Left lung (tissue), 4 donors: ENCODE measurements at regions not wholly inside any gene's neighbourhood (a gene's known extent, or its start where the extent isn't known, plus 50 kb on each side); places are given as distances from the start of the nearest gene placed in this dataset.
"Not testable (repeated sequence)": the region's sequence is repeated elsewhere in the genome, so short reads cannot be mapped to it uniquely, and the experiment has no call there.

Source experiments
- ATAC-seq: fragments of 200-7000 bp; cut with Tn5 transposase; one replicate; pipeline ENCODE4 v1.9.1; 2020; ENCODE audit warnings: moderate library complexity
- DNase-seq, 4 donors: peaks; one replicate each; pipeline ENCODE4 v3.0.0-alpha.2; 2013 to 2020
- H3K27ac ChIP-seq, 2 donors: fragments of 200-600 bp; sonication (generic) in 1 of 2; one replicate each; pipeline versions ENCODE4 v1.5.0 to v1.8.0; 2020 to 2021
- H3K27me3 ChIP-seq, 2 donors: fragments of 200-600 bp; sonication (generic) in 1 of 2; one replicate each; pipeline versions ENCODE4 v1.5.0 to v1.8.0; 2020 to 2021
- H3K36me3 ChIP-seq, 2 donors: fragments of 200-600 bp; sonication (generic) in 1 of 2; one replicate each; pipeline versions ENCODE4 v1.5.0 to v1.8.0; 2020 to 2021
- H3K4me1 ChIP-seq, 2 donors: fragments of 200-600 bp; one replicate each; pipeline ENCODE4 v1.8.0; 2021
- H3K4me3 ChIP-seq, 2 donors: fragments of 200-600 bp; sonication (generic) in 1 of 2; one replicate each; pipeline versions ENCODE4 v1.5.0 to v1.8.0; 2020 to 2021; ENCODE audit warnings: mild to moderate bottlenecking in 1 of 2
- H3K9me3 ChIP-seq, 2 donors: fragments of 200-600 bp; sonication (generic) in 1 of 2; one replicate each; pipeline versions ENCODE4 v1.5.0 to v1.8.0; 2020 to 2021
- intact Hi-C, 2 donors: fragments of 100-400 bp; cut with DNase I; formaldehyde crosslinking; loops; one replicate each; pipeline versions ENCODE4 v1.11.2 to v1.14.2; 2022
- TF ChIP-seq, protein P1 (sequence below), 2 donors: fragments of 200-600 bp; sonication (generic) in 1 of 2; IDR thresholded peaks; one replicate each; pipeline versions ENCODE4 v1.5.0 to v1.8.0; 2021; ENCODE audit warnings: antibody characterized with exemption in 2 of 2
- donor health status: DM: no; HTN: yes; CAD: no.
- donor health status: DM: no; HTN: no; CAD: no.

- Histone ChIP-seq H3K27ac (no peak overlapping the region), H3K4me3 (no peak overlapping the region), H3K4me1 (no peaks in the 10 kb centered on the region), H3K36me3 (no peaks in the 10 kb centered on the region), H3K9me3 (peaks cover 0 to 25% of the 10 kb centered on the region in 2 donors), H3K27me3 (no peaks in the 10 kb centered on the region)
- TF ChIP-seq, protein P1, sequence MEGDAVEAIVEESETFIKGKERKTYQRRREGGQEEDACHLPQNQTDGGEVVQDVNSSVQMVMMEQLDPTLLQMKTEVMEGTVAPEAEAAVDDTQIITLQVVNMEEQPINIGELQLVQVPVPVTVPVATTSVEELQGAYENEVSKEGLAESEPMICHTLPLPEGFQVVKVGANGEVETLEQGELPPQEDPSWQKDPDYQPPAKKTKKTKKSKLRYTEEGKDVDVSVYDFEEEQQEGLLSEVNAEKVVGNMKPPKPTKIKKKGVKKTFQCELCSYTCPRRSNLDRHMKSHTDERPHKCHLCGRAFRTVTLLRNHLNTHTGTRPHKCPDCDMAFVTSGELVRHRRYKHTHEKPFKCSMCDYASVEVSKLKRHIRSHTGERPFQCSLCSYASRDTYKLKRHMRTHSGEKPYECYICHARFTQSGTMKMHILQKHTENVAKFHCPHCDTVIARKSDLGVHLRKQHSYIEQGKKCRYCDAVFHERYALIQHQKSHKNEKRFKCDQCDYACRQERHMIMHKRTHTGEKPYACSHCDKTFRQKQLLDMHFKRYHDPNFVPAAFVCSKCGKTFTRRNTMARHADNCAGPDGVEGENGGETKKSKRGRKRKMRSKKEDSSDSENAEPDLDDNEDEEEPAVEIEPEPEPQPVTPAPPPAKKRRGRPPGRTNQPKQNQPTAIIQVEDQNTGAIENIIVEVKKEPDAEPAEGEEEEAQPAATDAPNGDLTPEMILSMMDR (IDR thresholded peaks at IDR 0.05) = no peak
- DNase-seq (no peak), ATAC-seq (no peak)
- intact Hi-C loops = no loop called here
Observed at GRCh38 chr12:47437570-47437969, 268.3 kb downstream of the RPAP3 start.

GRCh38 chr12:47433876-47434275, 272.0 kb downstream of the RPAP3 start:
- ATAC-seq (no peak), DNase-seq (no peak)
- peaks cover 0 to 14% of the 10 kb centered on the region in 2 donors for H3K9me3 ChIP-seq
- TF ChIP-seq, protein P1 (IDR thresholded peaks at IDR 0.05) = no peak
- H3K27ac ChIP-seq = no peak overlapping the region
- intact Hi-C loops = no loop called here
- no peaks in the 10 kb centered on the region for H3K36me3 ChIP-seq
- no peaks in the 10 kb centered on the region for H3K4me1 ChIP-seq
- H3K4me3 ChIP-seq = no peak overlapping the region
- H3K27me3 ChIP-seq = no peaks in the 10 kb centered on the region

GRCh38 chr12:47426678-47427309, 279.0 kb downstream of the RPAP3 start:
- H3K27ac ChIP-seq, DNase-seq, H3K27me3 ChIP-seq, H3K4me3 ChIP-seq, ATAC-seq, H3K4me1 ChIP-seq, H3K36me3 ChIP-seq, H3K9me3 ChIP-seq, intact Hi-C loops: not testable (repeated sequence)

- TF ChIP-seq, protein P1 (IDR thresholded peaks at IDR 0.05) = no peak
- Histone ChIP-seq H3K36me3 (no peaks in the 10 kb centered on the region), H3K4me1 (no peaks in the 10 kb centered on the region), H3K27ac (no peak overlapping the region), H3K9me3 (no peaks in the 10 kb centered on the region), H3K27me3 (no peaks in the 10 kb centered on the region), H3K4me3 (no peak overlapping the region)
- ATAC-seq (no peak), DNase-seq (no peak)
- intact Hi-C loops = no loop called here
Observed at GRCh38 chr12:47422611-47423010, 283.2 kb downstream of the RPAP3 start.

DNA sequence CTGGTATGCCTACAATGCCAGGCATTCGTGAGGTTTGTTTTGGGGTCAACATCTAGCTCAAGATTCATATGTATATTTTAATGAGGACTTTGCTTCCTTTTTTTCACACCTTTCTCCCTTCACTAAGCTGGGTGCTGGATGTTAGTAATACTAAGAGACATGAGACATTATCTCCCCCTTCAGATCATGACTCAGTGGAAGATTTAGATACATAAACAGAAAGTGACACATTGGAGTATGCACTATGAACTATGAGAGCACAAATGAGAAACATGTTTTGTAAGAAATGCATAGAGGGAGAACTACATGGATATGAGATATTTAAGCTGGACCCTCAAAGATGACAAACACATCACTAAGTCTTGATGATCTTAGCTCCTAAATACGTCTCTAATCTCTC, 286.3 kb downstream of the RPAP3 start:
- TF ChIP-seq, protein P1 (IDR thresholded peaks at IDR 0.05) = no peak
- no peak for ATAC-seq
- Histone ChIP-seq H3K27ac (no peak overlapping the region), H3K9me3 (no peaks in the 10 kb centered on the region), H3K4me3 (no peak overlapping the region), H3K36me3 (no peaks in the 10 kb centered on the region), H3K4me1 (no peaks in the 10 kb centered on the region), H3K27me3 (no peaks in the 10 kb centered on the region)
- DNase-seq = no peak
- intact Hi-C loops = no loop called here

DNA sequence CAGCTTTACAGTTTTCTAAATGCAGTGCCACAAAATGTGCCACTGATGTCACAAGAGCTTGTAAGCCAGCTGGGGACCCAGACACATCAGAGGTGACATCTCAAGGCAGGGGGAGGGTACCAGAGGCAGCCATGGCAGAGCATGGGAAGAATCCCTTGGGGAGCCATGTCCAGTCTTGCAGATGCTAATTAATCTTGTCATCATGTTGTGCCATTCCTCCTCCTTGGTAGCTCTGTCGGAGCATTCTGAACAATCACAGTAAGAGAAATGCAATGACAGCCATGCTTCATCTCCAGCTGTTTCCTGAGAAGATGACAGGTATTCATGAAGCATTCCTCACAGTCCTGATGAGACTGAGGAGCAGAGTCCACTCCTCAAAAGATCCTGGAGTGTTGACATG, 287.9 kb downstream of the RPAP3 start:
- Histone ChIP-seq H3K27ac (no peak overlapping the region), H3K4me3 (no peak overlapping the region), H3K27me3 (no peaks in the 10 kb centered on the region), H3K9me3 (no peaks in the 10 kb centered on the region), H3K4me1 (no peaks in the 10 kb centered on the region), H3K36me3 (no peaks in the 10 kb centered on the region)
- intact Hi-C loops = no loop called here
- ATAC-seq (no peak), DNase-seq (no peak)
- TF ChIP-seq, protein P1 (IDR thresholded peaks at IDR 0.05) = no peak
